Mucosa of gallbladder (tissue), 1 donor: ENCODE measurements at regions not wholly inside any gene's neighbourhood (a gene's known extent, or its start where the extent isn't known, plus 50 kb on each side); places are given as distances from the start of the nearest gene placed in this dataset.
"Not testable (repeated sequence)": the region's sequence is repeated elsewhere in the genome, so short reads cannot be mapped to it uniquely, and the experiment has no call there.

Experiments
- DNase-seq: peaks from one replicate; pipeline ENCODE4 v3.0.0-alpha.2; 2020; ENCODE audit warnings: low spot score
- donor health status: DM: no; HTN: no; CAD: no.

DNA sequence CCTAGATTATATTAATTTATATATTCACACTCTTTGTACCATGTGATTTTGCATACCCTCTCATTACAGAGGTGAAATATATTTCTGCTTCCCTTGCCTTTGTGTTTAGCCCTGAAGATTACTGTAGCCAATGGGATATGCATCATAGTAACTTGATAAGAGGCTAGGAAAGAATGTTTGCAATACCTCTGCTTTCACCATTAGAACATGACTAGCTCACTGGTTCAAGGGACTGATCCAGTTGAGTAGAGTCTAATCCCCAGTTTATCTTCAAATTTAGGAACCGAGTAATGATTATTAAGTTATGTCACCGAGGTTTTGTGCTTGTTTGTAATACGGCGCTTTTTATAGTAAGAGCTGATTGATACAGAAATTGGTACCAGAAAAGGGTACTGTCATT lies 552.6 kb upstream of the GJE1 start:
- DNase-seq, result no peak

DNA sequence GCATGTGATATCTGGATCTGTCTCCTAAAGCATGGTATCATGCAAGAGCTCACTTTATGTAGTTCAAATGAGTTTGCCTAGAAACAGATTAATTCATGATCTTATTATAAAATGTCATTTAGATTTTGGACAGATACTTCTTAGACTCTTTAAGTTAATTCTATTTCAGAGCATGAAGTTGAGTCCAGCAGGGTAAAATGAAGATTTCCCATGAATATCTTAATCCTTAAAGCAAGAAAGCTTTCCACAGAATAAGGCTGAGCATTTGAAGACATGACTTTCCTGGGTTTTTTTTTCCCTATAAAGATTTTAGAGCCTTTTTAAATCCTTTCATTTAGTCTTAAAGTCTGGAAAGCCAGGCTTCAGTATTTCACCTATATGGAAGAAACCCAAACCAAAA lies 556.0 kb upstream of the GJE1 start:
- DNase-seq, result no peak

DNA sequence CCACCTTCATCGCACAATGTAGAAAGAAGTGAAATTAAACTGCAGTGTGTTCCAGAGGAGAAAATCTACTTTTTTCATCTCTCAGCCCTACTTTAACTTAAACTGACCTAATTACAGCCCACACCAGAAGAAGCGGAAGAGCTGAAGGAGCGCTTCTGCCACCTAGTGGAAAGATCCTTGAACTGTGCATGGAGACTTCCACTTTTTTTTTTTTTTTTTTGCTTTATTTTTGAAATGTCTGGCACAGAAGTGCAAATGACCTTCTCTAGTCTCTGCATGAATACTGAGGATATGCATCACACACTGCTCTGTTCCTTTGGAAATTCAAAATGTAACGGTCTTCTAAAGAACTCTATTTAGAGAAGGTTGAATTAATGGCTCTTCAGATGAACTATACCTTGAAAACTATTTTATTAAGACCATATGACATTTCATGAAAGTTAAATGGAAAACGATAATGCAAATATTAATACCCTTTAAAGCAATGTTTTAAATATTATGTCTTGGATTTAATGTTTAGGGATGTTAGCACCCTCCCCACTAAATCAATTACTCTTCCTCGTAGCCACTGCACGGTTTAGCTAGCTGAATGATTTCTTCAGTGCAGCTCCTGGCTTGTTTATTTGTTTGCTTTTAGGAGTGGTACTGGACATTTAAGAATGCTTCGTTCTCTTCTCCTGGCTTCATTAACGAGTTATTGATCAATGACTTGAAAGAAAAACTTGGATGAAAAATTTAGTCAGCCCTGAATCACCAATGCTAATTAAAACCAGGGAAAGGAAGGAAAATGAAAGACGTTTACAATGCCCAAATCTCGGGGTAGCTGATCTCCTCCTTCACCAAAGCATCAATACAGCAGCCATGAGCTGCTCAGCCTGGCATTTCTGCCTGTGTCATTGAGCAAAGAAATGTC lies 569.6 kb upstream of the GJE1 start:
- DNase-seq, result peak; percentile 72

DNA sequence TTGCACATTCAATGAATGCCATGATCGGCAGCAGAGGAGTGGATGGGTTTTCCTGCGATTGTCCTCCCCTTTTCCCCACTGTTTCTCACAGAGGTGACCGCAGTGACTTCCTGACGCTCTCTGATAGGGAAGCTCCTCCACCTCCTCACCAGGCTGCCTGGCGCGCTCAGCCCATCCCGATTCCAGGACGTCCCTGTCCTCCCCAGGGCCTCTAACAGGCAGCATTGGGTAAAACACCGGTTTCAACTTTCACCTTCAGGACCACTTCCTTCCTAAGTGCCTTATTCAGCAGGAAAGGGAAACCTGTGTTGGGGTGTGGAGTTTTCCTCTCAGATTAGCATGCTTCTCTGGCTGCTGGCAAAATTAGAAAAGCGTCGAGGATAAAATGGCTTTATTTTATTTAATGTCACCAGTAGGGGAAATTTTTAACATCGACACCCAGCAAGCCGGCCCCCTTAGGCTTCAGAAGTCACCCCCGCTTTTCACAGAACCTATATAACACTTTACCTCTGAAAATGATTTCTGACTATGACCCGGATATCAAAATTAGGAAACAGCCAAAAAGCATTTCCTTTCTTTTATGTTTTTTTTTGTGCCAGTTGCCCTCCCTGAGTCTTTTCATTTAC lies 570.4 kb upstream of the GJE1 start:
- DNase-seq, result peak; percentile 11

DNA sequence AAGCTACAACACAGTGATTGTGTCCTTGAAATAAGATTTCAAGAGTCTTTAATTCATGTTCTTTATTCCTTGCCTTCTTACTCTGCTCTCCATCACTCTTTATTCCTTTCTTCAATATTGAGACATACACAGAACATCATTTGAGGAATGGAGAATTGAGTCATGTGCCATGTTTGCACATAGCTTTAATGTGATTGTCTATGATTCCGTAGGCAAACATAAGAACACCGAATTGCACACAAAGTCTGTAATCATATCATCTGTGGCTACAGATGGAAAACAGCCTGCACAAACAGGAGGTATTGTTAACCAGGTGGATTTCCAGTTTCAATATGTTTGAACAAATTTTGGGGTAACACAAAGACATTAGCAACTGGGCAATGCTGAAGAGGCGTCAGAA lies 571.6 kb upstream of the GJE1 start:
- no peak for DNase-seq

DNA sequence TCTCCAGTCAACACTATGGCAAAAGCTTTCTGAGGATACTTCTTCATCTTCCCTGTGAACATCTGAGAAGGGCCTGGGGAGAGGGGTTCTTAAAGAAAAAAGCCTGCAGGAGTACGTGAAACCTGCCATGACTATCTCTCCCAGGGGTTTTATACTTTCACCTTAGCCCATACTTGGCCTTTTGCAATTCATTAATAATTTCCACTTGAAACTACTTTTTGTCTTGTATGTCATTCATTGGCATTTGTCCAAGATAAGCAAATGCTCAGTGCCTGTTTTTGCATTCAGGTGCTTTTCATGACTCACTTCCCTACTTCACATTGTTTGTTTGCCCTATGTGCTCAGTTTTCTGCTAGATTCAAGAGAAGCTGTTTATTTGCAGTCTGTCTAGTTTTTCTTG lies 580.3 kb upstream of the GJE1 start:
- DNase-seq, result peak; percentile 25

DNA sequence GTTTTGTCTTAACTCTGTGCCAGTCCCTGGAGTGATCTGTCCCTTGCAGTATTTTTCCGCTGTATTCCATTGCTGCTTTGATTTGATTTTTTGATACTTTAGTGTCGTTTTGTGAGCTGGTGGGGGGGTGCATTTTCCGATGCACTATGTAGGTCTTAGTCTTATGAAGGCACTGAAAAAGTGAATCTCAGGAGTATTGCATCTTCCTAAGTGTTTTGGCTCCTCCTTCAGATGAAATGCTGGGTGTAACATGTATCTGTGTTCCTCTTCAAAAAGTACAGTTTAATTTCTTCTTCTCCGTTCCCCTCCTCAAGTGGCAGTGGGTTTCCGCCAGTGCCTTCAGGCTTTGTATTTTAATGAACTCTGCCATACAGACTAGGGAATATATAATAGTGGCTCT lies 580.7 kb upstream of the GJE1 start:
- no peak for DNase-seq

DNA sequence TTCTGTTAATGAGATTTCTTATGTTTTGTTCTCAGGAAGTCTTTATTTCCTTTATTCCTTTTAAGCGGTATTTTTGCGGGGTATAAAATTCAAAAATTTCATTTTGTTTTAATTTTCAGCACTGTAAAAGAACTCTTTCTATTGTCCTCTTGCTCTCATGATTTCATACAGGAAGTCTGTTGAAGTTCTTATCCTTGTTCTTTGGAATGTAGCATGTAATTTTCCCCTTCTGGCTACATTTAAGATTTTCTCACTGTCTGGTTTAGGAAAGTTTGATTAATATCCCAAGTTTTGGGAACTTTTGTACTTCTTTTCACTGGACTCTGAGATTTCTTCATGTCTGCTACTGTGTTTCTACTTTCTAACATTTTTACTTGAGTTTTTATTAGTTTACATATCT lies 581.4 kb upstream of the GJE1 start:
- no peak for DNase-seq

DNA sequence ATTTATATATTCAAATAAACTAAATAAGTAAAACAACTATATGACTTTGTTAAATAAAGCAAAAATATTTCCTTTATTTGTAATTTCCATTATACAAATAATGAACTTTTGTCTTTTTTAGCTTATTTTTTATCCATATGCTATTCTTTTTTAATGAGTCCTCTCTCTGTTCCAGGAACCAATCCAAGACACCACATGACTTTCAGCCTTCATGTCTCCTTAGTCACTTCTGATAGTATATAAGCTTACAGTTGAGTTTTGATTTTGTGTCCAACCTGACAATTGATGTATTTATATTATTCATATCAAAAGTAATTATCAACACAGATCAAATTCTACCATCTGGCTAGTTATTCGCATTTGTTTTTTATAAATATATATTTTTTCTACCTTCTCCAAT lies 582.3 kb upstream of the GJE1 start:
- no peak for DNase-seq

DNA sequence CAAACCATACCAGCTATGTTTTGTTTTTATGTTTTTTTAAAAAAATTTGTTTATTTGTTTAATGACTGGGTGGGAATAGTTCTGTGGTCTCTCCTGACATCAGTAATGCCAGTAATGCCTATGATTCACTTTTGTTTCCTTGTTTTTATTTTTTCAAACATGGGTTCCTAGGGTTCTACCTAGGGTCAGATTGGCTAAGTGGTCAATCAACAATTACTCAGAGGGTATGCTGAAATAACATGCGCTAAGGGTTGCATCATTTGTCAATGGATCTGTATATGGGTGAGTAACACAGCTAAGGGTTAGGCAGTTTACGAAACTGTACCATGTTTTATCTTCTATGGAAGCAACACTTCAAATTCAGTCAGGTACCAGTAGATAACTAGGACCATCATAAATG lies 583.8 kb upstream of the GJE1 start:
- DNase-seq, result no peak

DNA sequence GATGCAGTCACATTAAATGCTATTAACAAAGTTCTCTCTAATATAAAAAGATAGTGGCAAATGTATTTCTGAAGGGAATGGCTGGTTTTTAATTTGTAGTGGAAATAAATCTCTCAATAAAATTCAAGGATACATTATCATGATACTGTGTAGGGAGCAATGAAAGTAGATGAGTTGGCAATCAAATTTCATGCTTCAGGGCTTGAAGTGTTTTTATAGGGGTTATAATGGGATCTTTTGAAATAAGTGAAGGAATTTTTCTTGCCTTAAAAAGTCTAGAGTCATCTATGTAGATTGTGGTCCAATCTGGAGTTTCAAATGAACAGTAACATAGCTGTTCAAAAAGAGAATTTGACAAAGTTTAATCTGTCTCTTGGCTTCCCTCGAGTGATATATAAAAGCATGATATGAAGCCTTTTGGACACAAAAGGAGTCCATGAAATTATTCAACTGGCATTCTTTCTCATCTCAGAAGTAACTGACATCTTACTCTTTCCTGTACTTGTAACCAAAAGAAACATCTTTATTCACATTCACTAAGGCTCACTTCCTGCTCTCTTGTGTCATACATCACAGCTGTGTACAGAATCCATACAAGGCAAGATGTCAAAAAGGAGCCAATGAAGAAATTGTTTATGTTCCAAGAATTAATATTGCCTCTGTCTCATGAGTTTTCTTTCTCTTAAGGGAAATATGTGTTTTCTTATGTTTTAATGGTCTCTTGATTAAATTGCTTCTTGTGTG lies 591.0 kb upstream of the GJE1 start:
- no peak for DNase-seq

DNA sequence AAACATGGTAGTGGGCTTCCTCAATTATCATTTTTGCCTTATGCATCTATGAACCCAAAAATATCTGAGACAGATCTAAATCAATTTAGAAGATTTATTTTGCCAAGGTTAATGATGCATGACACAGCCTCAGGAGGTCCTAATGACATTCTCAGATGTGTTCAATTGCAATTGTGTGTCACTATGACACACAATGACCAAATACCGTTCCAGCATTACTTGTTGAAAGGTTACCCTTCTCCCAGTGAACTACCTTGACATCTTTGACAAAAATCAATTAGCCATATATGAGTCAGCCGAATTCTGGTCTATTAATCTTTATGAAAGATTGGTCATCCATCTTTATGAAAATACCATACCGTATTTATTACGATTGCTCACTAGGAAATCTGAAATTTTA lies 592.5 kb upstream of the GJE1 start:
- no peak for DNase-seq

DNA sequence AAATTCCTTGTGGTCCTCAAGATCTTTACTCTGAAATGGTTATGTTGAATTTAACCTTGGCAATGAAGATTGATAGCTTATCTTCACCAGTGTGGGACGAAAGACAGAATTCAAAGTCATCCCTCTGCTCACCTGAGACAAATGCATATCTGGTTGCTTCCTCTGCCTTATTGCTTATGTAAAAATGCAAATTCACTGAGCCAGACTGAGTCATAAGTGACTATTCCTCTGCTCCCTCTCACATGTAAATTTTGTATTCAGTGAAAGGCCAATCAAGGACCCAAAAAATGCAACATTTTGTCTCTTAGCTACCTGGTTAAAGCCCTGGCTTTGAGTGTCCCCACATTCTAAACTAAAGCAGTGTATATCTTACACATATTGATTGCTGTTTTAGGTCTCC lies 593.1 kb upstream of the GJE1 start:
- DNase-seq, result no peak

DNA sequence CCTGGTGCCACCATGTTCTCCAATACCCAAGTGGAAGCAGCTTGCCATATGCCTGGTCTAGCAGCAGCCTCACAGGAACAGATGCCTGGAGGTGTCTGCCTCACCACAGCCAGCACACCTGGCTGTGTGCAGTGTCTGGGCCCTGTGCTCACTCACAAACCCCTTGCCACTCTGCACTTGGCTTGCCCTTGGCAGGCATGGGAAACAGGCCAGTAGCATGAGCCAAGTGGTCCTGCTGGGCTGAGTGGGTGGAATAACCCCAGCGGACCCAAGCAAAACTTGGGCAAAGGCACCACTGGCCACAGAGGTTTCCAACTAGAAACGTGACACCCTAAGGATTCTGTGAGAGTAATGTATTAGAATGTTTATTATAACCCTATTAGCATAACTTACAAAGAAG lies 600.5 kb upstream of the GJE1 start:
- no peak for DNase-seq

DNA sequence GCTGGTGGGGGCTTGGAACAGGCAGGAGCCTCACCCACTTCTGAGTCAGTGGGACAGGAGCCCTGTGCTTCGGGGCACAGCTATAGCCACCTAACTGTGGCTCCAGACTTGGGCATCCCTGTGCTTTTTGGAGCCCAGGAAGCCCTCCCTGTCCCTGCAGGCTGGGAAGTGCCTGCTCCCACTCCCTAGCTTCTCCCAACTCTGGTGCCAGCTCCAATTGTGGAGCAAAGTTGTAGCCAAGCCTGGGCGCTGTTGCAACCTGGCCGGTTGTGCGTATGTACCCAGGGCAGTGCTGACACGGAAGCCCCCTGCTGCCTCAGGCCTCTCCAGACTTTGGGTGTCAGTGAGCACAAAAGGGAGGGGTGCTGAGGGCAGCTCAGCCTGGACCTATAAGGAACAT lies 601.7 kb upstream of the GJE1 start:
- no peak for DNase-seq

DNA sequence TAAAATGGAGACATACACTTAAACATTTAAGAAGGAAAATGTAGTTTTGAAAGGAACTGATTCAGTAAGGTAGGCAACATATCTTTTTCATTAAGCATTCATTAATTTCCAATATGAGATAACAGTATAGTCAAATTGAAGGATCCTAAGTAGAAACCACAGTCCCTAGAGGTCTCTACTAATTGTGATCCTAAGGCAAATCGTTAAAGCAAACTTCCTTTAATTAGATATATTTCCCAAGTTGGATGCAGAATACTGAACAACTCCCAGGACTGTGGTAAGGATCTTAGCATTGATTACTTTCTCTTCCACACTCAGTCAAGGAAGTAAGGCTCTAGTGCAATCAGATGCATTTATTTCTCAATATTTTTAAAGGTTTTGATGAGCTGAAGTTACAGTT lies 604.1 kb upstream of the GJE1 start:
- no peak for DNase-seq

DNA sequence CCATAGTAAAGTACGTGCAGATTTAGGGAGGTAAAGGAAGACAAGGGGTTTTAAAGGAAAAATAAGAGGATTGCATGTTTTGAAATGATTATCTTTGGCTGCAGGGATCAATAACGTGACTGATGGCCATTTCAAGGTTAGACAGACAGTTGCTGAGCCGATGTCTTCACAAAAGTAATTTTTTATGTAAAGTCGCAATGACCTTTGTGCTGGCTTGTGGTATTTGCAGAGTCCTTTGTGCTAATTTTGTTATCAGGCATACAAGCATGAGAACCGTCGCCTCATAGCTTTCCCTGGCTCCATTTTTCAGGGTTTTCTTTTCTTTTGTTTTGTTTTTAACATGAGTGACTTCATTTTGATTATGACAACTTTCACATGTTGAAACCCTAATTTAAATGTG lies 605.7 kb upstream of the GJE1 start:
- DNase-seq, result no peak

DNA sequence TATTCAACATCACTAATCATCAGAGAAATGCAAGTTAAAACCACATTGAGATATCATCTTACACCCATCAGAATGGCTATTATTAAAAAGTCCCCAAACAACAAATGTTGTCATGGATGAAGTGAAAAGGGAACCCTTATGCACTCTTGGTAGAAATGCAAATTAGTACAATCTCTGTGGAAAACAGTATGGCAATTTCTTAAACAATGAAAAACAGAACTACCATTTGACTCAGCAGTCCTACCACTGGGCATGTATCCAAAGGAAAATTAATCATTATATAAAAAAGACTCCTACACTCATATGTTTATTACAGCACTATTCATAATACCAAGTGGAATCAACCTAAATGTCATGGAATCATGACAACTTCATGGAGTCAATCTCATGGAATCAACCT lies 611.3 kb upstream of the GJE1 start:
- no peak for DNase-seq

DNA sequence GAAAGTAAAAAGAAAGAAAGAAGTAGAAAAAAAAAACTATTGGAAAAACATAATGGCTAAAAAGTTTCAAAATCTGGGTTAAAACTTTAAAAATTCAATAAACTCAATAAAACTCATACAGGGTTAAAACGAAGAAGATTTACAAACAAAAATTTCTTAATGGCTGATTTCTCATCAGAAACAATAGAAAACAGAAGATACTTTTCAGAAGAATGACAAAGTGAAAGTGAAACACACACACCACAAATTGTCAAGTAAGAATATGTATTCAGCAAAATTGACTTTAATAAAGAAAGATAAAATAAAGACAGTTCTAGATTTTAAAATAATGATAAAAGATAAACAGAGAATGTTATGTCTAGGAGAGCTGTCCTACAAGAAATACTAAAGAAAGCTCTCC lies 618.9 kb upstream of the GJE1 start:
- no peak for DNase-seq

DNA sequence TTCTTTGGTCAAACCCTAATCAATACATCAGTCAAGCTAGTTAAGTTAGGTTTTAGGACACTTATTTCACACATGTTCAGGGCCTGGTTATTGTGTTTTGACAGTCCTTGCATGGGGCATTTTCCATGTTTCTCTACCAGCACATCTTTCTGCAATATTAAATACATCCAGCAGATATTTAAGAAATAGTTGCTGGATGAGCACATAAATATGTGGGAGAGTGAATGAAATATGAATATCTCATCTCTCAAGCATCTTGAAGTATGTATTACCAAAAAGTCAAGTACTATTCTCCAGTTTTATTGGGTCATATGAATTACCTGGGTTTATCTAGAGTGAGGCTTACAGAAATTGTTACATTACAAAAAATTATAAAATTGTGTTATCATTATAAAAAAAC lies 621.9 kb upstream of the GJE1 start:
- no peak for DNase-seq

DNA sequence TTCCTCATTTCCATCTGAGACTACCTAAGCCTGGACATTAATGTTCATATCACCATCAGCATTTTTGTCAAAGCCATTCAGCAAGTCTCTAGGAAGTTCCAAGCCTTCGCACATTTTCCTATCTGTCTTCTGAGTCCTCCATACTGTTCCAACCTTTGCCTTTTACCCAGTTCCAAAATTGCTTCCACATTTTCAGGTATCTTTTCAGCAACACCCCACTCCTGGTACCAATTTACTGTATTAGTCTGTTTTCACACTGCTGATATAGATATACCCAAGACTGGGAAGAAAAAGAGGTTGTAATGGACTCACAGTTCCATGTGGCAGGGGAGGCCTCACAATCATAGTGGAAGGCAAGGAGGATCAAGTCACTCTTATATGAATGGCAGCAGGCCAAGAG lies 626.7 kb upstream of the GJE1 start:
- not testable (repeated sequence) for DNase-seq

DNA sequence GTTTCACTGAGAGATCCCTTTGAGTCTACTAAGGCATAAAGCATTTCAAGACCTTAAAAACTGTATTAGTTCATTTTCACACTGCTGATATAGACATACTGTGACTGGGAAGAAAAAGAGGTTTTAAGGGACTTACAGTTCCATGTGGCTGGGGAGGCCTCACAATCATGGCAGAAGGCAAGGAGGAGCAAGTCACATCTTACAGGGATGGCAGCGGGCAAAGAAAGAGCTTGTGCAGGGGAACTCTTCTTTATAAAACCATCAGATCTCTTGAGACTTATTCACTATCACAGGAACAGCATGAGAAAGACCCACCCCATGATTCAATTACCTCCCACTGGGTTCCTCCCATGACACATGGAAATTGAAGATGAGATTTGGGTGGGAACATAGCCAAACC lies 628.4 kb upstream of the GJE1 start:
- DNase-seq, result not testable (repeated sequence)

DNA sequence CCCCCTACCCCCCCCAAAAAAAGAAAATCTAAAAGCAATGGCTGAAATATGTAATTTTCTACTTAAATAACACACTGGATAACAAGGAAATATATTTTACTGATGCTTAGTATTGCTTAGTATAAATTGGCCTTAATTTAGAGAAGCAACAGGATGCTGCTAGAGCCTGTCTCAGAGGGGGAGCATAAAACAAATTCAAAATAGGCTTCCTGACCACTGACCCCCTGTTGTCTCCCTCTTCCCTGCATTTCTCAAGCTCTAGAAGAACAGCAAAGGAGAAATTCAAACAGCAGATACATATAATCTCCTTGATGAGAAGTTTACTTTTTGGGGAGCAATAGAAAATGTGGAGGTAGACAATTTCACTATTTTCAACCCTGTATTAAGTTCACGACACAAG lies 631.1 kb upstream of the GJE1 start:
- no peak for DNase-seq
